Tibial artery (tissue), 4 donors: ENCODE measurements at regions not wholly inside any gene's neighbourhood (a gene's known extent, or its start where the extent isn't known, plus 50 kb on each side); places are given as distances from the start of the nearest gene placed in this dataset.

ENCODE experiments used
- DNase-seq, 2 donors: peaks; one replicate each; pipeline ENCODE4 v3.0.0-alpha.2; 2019
- H3K27ac ChIP-seq, 2 donors: fragments of 200-600 bp; sonication (generic) in 1 of 2; 1 replicate in 1 of 2; 2 replicates in 1 of 2; pipeline ENCODE4 v1.5.1; 2018 to 2019; ENCODE audit warnings: mild to moderate bottlenecking in 1 of 2
- H3K27me3 ChIP-seq, 2 donors: fragments of 200-600 bp; sonication (generic) in 1 of 2; one replicate each; pipeline versions ENCODE4 v1.5.1 to v1.6.0; 2016 to 2019
- H3K36me3 ChIP-seq, 3 donors: fragments of 200-600 bp; sonication (generic) in 2 of 3; one replicate each; pipeline ENCODE4 v1.5.1; 2016 to 2019; ENCODE audit warnings: mild to moderate bottlenecking in 2 of 3
- H3K4me1 ChIP-seq, 4 donors: fragments of 200-600 bp; sonication (generic) in 2 of 4; 1 replicate in 3 of 4; 2 replicates in 1 of 4; pipeline ENCODE4 v1.5.1; 2016 to 2019
- H3K4me3 ChIP-seq, 2 donors: fragments of 200-600 bp; sonication (generic) in 1 of 2; 1 replicate in 1 of 2; 2 replicates in 1 of 2; pipeline ENCODE4 v1.5.1; 2018 to 2019; ENCODE audit warnings: mild to moderate bottlenecking in 2 of 2
- H3K9me3 ChIP-seq, 3 donors: fragments of 200-600 bp; sonication (generic) in 1 of 3; one replicate each; pipeline ENCODE4 v1.5.1; 2016 to 2019
- CTCF ChIP-seq, 2 experiments: fragments of 200-600 bp in 1 of 2; fragments of 450-650 bp in 1 of 2; IDR thresholded peaks; one replicate each; pipeline ENCODE4 v1.5.1; 2017 to 2019; ENCODE audit warnings: antibody characterized with exemption in 2 of 2, mild to moderate bottlenecking in 1 of 2, moderate library complexity in 1 of 2
- intact Hi-C: fragments of 100-400 bp; cut with DNase I; formaldehyde crosslinking; loops from one replicate; pipeline ENCODE4 v1.15.0; 2023; ENCODE audit warnings: low total_unique reads

- H3K27ac ChIP-seq, result no peak overlapping the region
- no peaks in the 10 kb centered on the region for H3K36me3 ChIP-seq
- H3K4me3 ChIP-seq, result no peak overlapping the region
- H3K9me3 ChIP-seq, result no peaks in the 10 kb centered on the region
- H3K27me3 ChIP-seq, result no peaks in the 10 kb centered on the region
- no peak for DNase-seq
- intact Hi-C loops, result no loop called here
- TF ChIP-seq CTCF (IDR thresholded peaks at IDR 0.05), result no peak
- H3K4me1 ChIP-seq, result peaks cover 0 to 4% (median 0%) of the 10 kb centered on the region in 4 donors
These were observed 135.8 kb upstream of the ATP6AP2 start for GRCh38 chrX:40444798-40445496.

- intact Hi-C loops, result no loop called here
- H3K27me3 ChIP-seq, result no peaks in the 10 kb centered on the region
- no peaks in the 10 kb centered on the region for H3K36me3 ChIP-seq
- H3K9me3 ChIP-seq, result no peaks in the 10 kb centered on the region
- DNase-seq, result no peak
- H3K4me1 ChIP-seq, result peaks cover 0 to 4% (median 0%) of the 10 kb centered on the region in 4 donors
- no peak for TF ChIP-seq CTCF (IDR thresholded peaks at IDR 0.05)
- no peak overlapping the region for H3K27ac ChIP-seq
- H3K4me3 ChIP-seq, result no peak overlapping the region
These were observed 136.6 kb upstream of the ATP6AP2 start for GRCh38 chrX:40444133-40444532.

- Histone ChIP-seq H3K4me1 (no peaks in the 10 kb centered on the region), H3K4me3 (no peak overlapping the region), H3K27ac (no peak overlapping the region), H3K27me3 (no peaks in the 10 kb centered on the region), H3K9me3 (no peaks in the 10 kb centered on the region), H3K36me3 (no peaks in the 10 kb centered on the region)
- no peak for DNase-seq
- no peak for TF ChIP-seq CTCF (IDR thresholded peaks at IDR 0.05)
- intact Hi-C loops, result no loop called here
These were observed 139.9 kb upstream of the ATP6AP2 start for GRCh38 chrX:40440866-40441265.

GRCh38 chrX:40439625-40440532 is 140.9 kb upstream of the ATP6AP2 start:
- Histone ChIP-seq H3K4me3 (no peak overlapping the region), H3K4me1 (no peaks in the 10 kb centered on the region), H3K27me3 (no peaks in the 10 kb centered on the region), H3K27ac (no peak overlapping the region), H3K9me3 (no peaks in the 10 kb centered on the region), H3K36me3 (no peaks in the 10 kb centered on the region)
- DNase-seq, result no peak
- intact Hi-C loops, result no loop called here
- no peak for TF ChIP-seq CTCF (IDR thresholded peaks at IDR 0.05)

- Histone ChIP-seq H3K4me3 (no peak overlapping the region), H3K9me3 (no peaks in the 10 kb centered on the region), H3K27me3 (no peaks in the 10 kb centered on the region), H3K27ac (no peak overlapping the region), H3K36me3 (no peaks in the 10 kb centered on the region), H3K4me1 (no peaks in the 10 kb centered on the region)
- DNase-seq, result no peak
- intact Hi-C loops, result no loop called here
- TF ChIP-seq CTCF (IDR thresholded peaks at IDR 0.05), result no peak
These were observed 143.4 kb upstream of the ATP6AP2 start for GRCh38 chrX:40437348-40437747.
